IMR-90 (cell line): ENCODE measurements at regions not wholly inside any gene's neighbourhood (a gene's known extent, or its start where the extent isn't known, plus 50 kb on each side); places are given as distances from the start of the nearest gene placed in this dataset.

Experiments
- ATAC-seq: fragments of 200-7000 bp; cut with Tn5 transposase; 2 replicates; pipeline ENCODE4 v1.9.1; 2020; ENCODE audit warnings: low read depth, mild to moderate bottlenecking, moderate library complexity
- BruUV-seq: library from RNA; stranded (reverse); fragments of 400-500 nt; replicated peaks from 2 replicates; lab custom pipeline; 2021; lab: Mats Ljungman, UMichigan
- CTCF ChIA-PET: fragments of 300-600 bp; formaldehyde crosslinking; extraction: SDS; loops from one replicate; lab custom pipeline; 2021; ENCODE audit warnings: antibody characterized with exemption; lab: Yijun Ruan, JAX
- POLR2A ChIA-PET: fragments of 300-600 bp; sonication (Branson Sonifier 250); formaldehyde crosslinking; loops from one replicate; lab custom pipeline; 2022; ENCODE audit warnings: antibody characterized with exemption; ENCODE audit not compliant: unreplicated experiment; lab: Charles Lee
- DNase-seq: peaks from one replicate; pipeline ENCODE4 v3.0.0; 2013
- H2AFZ ChIP-seq: replicated peaks from 2 replicates; pipeline ENCODE3; 2013; ENCODE audit warnings: low read length, mild to moderate bottlenecking; ENCODE audit not compliant: poor library complexity
- H2AK5ac ChIP-seq: 2 replicates; pipeline ENCODE4 v1.6.1; 2013; ENCODE audit warnings: low read depth, low read length, inconsistent platforms
- H2AK9ac ChIP-seq: replicated peaks from 2 replicates; pipeline ENCODE3; 2013; ENCODE audit warnings: mild to moderate bottlenecking, low read depth, low read length, moderate library complexity; ENCODE audit not compliant: poor library complexity
- H2BK120ac ChIP-seq: 2 replicates; pipeline ENCODE4 v1.6.1; 2013; ENCODE audit warnings: low read depth, low read length, inconsistent platforms
- H2BK15ac ChIP-seq: 3 replicates; pipeline ENCODE4 v1.6.1; 2013; ENCODE audit warnings: low read depth, low read length, inconsistent platforms
- H2BK20ac ChIP-seq: 2 replicates; pipeline ENCODE4 v1.6.1; 2013; ENCODE audit warnings: low read depth, mild to moderate bottlenecking, inconsistent platforms, low read length, moderate library complexity
- H2BK5ac ChIP-seq: 2 replicates; pipeline ENCODE4 v1.6.1; 2013; ENCODE audit warnings: mild to moderate bottlenecking, low read depth, low read length, inconsistent platforms; ENCODE audit not compliant: poor library complexity, severe bottlenecking
- H3K14ac ChIP-seq: replicated peaks from 2 replicates; pipeline ENCODE4 v1.6.1; 2013; ENCODE audit warnings: low read depth, low read length, inconsistent platforms
- H3K18ac ChIP-seq: 2 replicates; pipeline ENCODE4 v1.6.1; 2013; ENCODE audit warnings: low read depth, low read length, control low read depth
- H3K23ac ChIP-seq: 2 replicates; pipeline ENCODE4 v1.6.1; 2013; ENCODE audit warnings: low read depth, low read length, inconsistent platforms
- H3K27ac ChIP-seq: 2 replicates; pipeline ENCODE4 v1.5.1; 2013; ENCODE audit warnings: mild to moderate bottlenecking, control low read depth, low read length; ENCODE audit not compliant: insufficient read depth
- H3K27me3 ChIP-seq: 2 replicates; pipeline ENCODE4 v1.6.1; 2013; ENCODE audit warnings: low read length; ENCODE audit not compliant: control insufficient read depth, insufficient read depth
- H3K36me3 ChIP-seq: 2 replicates; pipeline ENCODE4 v1.6.1; 2013; ENCODE audit warnings: low read length, mixed read lengths; ENCODE audit not compliant: control insufficient read depth, insufficient read depth
- H3K4ac ChIP-seq: 2 replicates; pipeline ENCODE4 v1.6.1; 2013; ENCODE audit warnings: low read depth, low read length, inconsistent platforms
- H3K4me1 ChIP-seq: 2 replicates; pipeline ENCODE4 v1.6.1; 2013; ENCODE audit warnings: low read length, mixed read lengths; ENCODE audit not compliant: control insufficient read depth, insufficient read depth
- H3K4me2 ChIP-seq: 2 replicates; pipeline ENCODE4 v1.6.1; 2013; ENCODE audit warnings: low read depth, mild to moderate bottlenecking, control low read depth, low read length, moderate library complexity
- H3K4me3 ChIP-seq: 2 replicates; pipeline ENCODE4 v1.5.1; 2013; ENCODE audit warnings: low read depth, mild to moderate bottlenecking, control low read depth, low read length, moderate library complexity; ENCODE audit not compliant: insufficient read depth
- H3K56ac ChIP-seq: 2 replicates; pipeline ENCODE4 v1.6.1; 2013; ENCODE audit warnings: low read length, inconsistent platforms; ENCODE audit not compliant: insufficient read depth; ENCODE audit errors: extremely low read depth
- H3K79me1 ChIP-seq, 2 experiments: 2 replicates each; pipeline ENCODE4 v1.6.1; 2013; ENCODE audit warnings: low read length in 2 of 2, inconsistent platforms in 1 of 2, low read depth in 1 of 2
- H3K9ac ChIP-seq: 2 replicates; pipeline ENCODE4 v1.6.1; 2013; ENCODE audit warnings: low read depth, low read length, control low read depth
- H3K9me1 ChIP-seq: 2 replicates; pipeline ENCODE4 v1.6.1; 2013; ENCODE audit warnings: low read length, inconsistent platforms; ENCODE audit not compliant: insufficient read depth
- H3K9me3 ChIP-seq: 2 replicates; pipeline ENCODE4 v1.6.1; 2013; ENCODE audit warnings: low read length; ENCODE audit not compliant: control insufficient read depth, insufficient read depth
- H4K20me1 ChIP-seq: 2 replicates; pipeline ENCODE4 v1.6.1; 2013; ENCODE audit warnings: low read length, inconsistent platforms; ENCODE audit not compliant: insufficient read depth
- H4K5ac ChIP-seq: 2 replicates; pipeline ENCODE4 v1.6.1; 2013; ENCODE audit warnings: mild to moderate bottlenecking, low read depth, low read length, control low read depth
- H4K8ac ChIP-seq, 2 experiments: 2 replicates each; pipeline ENCODE4 v1.6.1; 2013; ENCODE audit warnings: low read depth in 2 of 2, low read length in 2 of 2, control low read depth in 1 of 2, inconsistent platforms in 1 of 2
- H4K91ac ChIP-seq: 2 replicates; pipeline ENCODE4 v1.6.1; 2013; ENCODE audit warnings: low read depth, low read length, inconsistent platforms; ENCODE audit not compliant: insufficient read depth
- CTCF ChIP-seq: conservative IDR thresholded peaks from 2 replicates; pipeline ENCODE4 v1.5.1; 2012; ENCODE audit warnings: mild to moderate bottlenecking, low read depth, low read length, improper control_type of control experiment
- NFE2L2 ChIP-seq: fragments of 150-350 bp; IDR thresholded peaks from 2 replicates; pipeline ENCODE4 v1.6.1; 2016; ENCODE audit warnings: low read depth, mild to moderate bottlenecking, low read length
- POLR2A ChIP-seq: IDR thresholded peaks from 2 replicates; pipeline ENCODE4 v1.6.1; 2012; ENCODE audit warnings: mild to moderate bottlenecking, low read depth, low read length
- WGBS, 2 experiments: methylation state at CpG; one replicate each; pipeline versions ENCODE4 v1.1.5 to v1.1.7; 2013; ENCODE audit warnings: missing lambda C conversion rate in 2 of 2; ENCODE audit not compliant: insufficient read length in 1 of 2; ENCODE audit errors: extremely low coverage in 2 of 2; 5-methylcytosine and 5-hydroxymethylcytosine counted together
- dilution Hi-C: fragments of 300-500 bp; cut with HindIII; formaldehyde crosslinking; loops from one replicate; pipeline ENCODE4 v1.14.3; 2018; ENCODE audit warnings: low sequenced_read_pairs; ENCODE audit not compliant: unreplicated experiment
- in situ Hi-C: fragments of 300-500 bp; cut with MboI; formaldehyde crosslinking; loops from 3 replicates; pipeline ENCODE4 v1.14.3; 2019; ENCODE audit warnings: low sequenced_read_pairs, inconsistent platforms, mixed read lengths
- intact Hi-C: fragments of 100-400 bp; cut with micrococcal nuclease; formaldehyde crosslinking; loops from 2 replicates; pipeline ENCODE4 v1.10.0; 2022

- in situ Hi-C loops: no loop called here
- POLR2A ChIA-PET: no interaction called here
- CTCF ChIA-PET: no interaction called here
- Histone ChIP-seq H3K4me1 (no peaks in the 10 kb centered on the region), H2AK9ac (no peak overlapping the region), H2AFZ (no peak overlapping the region), H3K9me1 (no peaks in the 10 kb centered on the region), H2BK15ac (no peak overlapping the region), H2AK5ac (no peak overlapping the region), H4K91ac (no peak overlapping the region), H3K9ac (no peak overlapping the region), H2BK5ac (no peak overlapping the region), H3K14ac (no peak overlapping the region), H2BK120ac (no peak overlapping the region), H3K23ac (no peak overlapping the region), H3K79me1 (no peaks in the 10 kb centered on the region), H3K18ac (no peak overlapping the region), H3K27me3 (no peaks in the 10 kb centered on the region), H3K27ac (no peak overlapping the region), H4K20me1 (no peaks in the 10 kb centered on the region), H4K8ac (no peak overlapping the region), H4K5ac (no peak overlapping the region), H3K4me3 (no peak overlapping the region), H3K56ac (no peak overlapping the region), H3K36me3 (no peaks in the 10 kb centered on the region), H3K9me3 (no peaks in the 10 kb centered on the region), H3K4ac (no peak overlapping the region), H2BK20ac (no peak overlapping the region), H3K4me2 (no peak overlapping the region)
- intact Hi-C loops: no loop called here
- DNase-seq: no peak
- BruUV-seq: no TSS peak
- no CpG with 5 or more reads among the region's 3 CpGs for WGBS, 2 experiments
- TF ChIP-seq CTCF (no peak), POLR2A (no peak), NFE2L2 (no peak)
- ATAC-seq: no peak
- dilution Hi-C loops: no loop called here
Measured at GRCh38 chr11:25890626-25891260, 441.2 kb upstream of the ANO3 start.
